Thyroid gland (tissue), 4 donors: ENCODE measurements at regions not wholly inside any gene's neighbourhood (a gene's known extent, or its start where the extent isn't known, plus 50 kb on each side); places are given as distances from the start of the nearest gene placed in this dataset.

ENCODE experiments used
- DNase-seq, 2 donors: peaks; one replicate each; pipeline ENCODE4 v3.0.0-alpha.2; 2019
- H3K27ac ChIP-seq, 3 donors: fragments of 200-600 bp; sonication (generic); 1 replicate in 2 of 3; 2 replicates in 1 of 3; pipeline ENCODE4 v1.5.1; 2016 to 2019; ENCODE audit warnings: mild to moderate bottlenecking in 1 of 3, moderate library complexity in 1 of 3
- H3K27me3 ChIP-seq: fragments of 200-600 bp; sonication (generic); one replicate; pipeline ENCODE4 v1.5.1; 2019
- H3K36me3 ChIP-seq, 2 donors: fragments of 200-600 bp; sonication (generic); one replicate each; pipeline ENCODE4 v1.5.1; 2016 to 2019
- H3K4me1 ChIP-seq, 2 donors: fragments of 200-600 bp; sonication (generic); one replicate each; pipeline ENCODE4 v1.5.1; 2017 to 2019
- H3K4me3 ChIP-seq, 3 donors: fragments of 200-600 bp; sonication (generic); replicated peaks in 1 of 3; 1 replicate in 2 of 3; 2 replicates in 1 of 3; pipeline ENCODE4 v1.5.1; 2016; ENCODE audit warnings: mild to moderate bottlenecking in 1 of 3
- H3K9me3 ChIP-seq: fragments of 200-600 bp; sonication (generic); one replicate; pipeline ENCODE4 v1.5.1; 2017
- POLR2A ChIP-seq, 2 donors: fragments of 450-650 bp; IDR thresholded peaks; one replicate each; pipeline ENCODE4 v1.6.1; 2017; ENCODE audit warnings: antibody characterized with exemption in 2 of 2, mild to moderate bottlenecking in 2 of 2, moderate library complexity in 1 of 2
- WGBS, 2 donors: methylation state at CpG; one replicate each; pipeline ENCODE4 v1.1.5; 2017; 5-methylcytosine and 5-hydroxymethylcytosine counted together
- intact Hi-C: fragments of 100-400 bp; cut with DNase I; formaldehyde crosslinking; loops from one replicate; pipeline ENCODE4 v1.15.1; 2023
- TF ChIP-seq, protein P1 (sequence below), 6 experiments: fragments of 200-600 bp in 3 of 6; fragments of 450-650 bp in 3 of 6; sonication (generic) in 3 of 6; IDR thresholded peaks; one replicate each; pipeline ENCODE4 v1.5.1; 2016 to 2019; ENCODE audit warnings: antibody characterized with exemption in 6 of 6, mild to moderate bottlenecking in 2 of 6, inconsistent platforms in 1 of 6, moderate library complexity in 1 of 6

DNA sequence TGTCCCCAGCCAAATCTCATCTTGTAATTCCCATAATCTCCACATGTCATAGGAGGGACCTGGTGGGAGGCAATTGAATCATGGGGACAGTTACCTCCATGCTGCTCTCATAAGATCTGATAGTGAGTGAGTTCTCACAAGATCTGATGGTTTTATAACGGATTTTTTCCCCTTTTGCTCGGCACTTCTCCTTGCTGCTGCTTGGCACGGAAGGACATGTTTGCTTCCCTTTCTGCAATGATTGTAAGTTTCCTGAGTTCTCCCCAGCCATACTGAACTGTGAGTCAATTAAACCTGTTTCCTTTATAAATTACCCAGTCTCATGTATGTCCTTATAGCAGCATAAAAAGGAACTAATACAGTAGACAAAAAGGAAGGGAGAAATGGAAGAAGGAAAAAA, 76.7 kb upstream of the CCNG1 start:
- no peaks in the 10 kb centered on the region for H3K9me3 ChIP-seq
- no peak overlapping the region for H3K27ac ChIP-seq
- no peaks in the 10 kb centered on the region for H3K27me3 ChIP-seq
- no peaks in the 10 kb centered on the region for H3K36me3 ChIP-seq
- no peak overlapping the region for H3K4me3 ChIP-seq
- no peaks in the 10 kb centered on the region for H3K4me1 ChIP-seq
- WGBS, 2 donors: 63 to 80% methylated on average over 3 of the region's 3 CpGs
- TF ChIP-seq, protein P1, sequence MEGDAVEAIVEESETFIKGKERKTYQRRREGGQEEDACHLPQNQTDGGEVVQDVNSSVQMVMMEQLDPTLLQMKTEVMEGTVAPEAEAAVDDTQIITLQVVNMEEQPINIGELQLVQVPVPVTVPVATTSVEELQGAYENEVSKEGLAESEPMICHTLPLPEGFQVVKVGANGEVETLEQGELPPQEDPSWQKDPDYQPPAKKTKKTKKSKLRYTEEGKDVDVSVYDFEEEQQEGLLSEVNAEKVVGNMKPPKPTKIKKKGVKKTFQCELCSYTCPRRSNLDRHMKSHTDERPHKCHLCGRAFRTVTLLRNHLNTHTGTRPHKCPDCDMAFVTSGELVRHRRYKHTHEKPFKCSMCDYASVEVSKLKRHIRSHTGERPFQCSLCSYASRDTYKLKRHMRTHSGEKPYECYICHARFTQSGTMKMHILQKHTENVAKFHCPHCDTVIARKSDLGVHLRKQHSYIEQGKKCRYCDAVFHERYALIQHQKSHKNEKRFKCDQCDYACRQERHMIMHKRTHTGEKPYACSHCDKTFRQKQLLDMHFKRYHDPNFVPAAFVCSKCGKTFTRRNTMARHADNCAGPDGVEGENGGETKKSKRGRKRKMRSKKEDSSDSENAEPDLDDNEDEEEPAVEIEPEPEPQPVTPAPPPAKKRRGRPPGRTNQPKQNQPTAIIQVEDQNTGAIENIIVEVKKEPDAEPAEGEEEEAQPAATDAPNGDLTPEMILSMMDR (IDR thresholded peaks at IDR 0.05): no peak
- no peak for TF ChIP-seq POLR2A (IDR thresholded peaks at IDR 0.05)
- intact Hi-C loops: no loop called here
- DNase-seq: no peak

DNA sequence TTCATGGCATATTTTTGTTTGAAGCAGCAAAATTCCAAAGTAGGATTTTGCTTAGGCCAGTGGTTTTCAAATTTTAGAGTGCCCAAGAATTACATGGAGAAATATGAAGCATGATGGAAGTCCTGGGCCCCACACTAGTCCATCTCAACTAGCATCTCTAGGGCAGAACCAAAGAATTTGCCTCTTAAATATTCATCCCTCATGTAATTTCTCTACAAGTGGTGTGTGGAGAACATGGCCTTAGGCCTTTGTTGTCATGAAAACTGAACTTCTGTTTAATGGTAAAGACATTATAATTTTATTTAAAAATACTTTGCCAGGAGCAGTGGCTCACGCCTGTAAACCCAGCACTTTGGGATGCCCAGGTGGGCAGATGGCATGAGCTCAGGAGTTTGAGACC, 75.9 kb upstream of the CCNG1 start:
- DNase-seq: no peak
- no peak overlapping the region for H3K4me3 ChIP-seq
- no peak overlapping the region for H3K27ac ChIP-seq
- TF ChIP-seq POLR2A (IDR thresholded peaks at IDR 0.05): no peak
- TF ChIP-seq, protein P1 (IDR thresholded peaks at IDR 0.05): no peak
- no peaks in the 10 kb centered on the region for H3K9me3 ChIP-seq
- WGBS, 2 donors: 93 to 100% methylated on average over 1 of the region's 1 CpG
- no peaks in the 10 kb centered on the region for H3K27me3 ChIP-seq
- H3K36me3 ChIP-seq: no peaks in the 10 kb centered on the region
- no peaks in the 10 kb centered on the region for H3K4me1 ChIP-seq
- intact Hi-C loops: no loop called here

DNA sequence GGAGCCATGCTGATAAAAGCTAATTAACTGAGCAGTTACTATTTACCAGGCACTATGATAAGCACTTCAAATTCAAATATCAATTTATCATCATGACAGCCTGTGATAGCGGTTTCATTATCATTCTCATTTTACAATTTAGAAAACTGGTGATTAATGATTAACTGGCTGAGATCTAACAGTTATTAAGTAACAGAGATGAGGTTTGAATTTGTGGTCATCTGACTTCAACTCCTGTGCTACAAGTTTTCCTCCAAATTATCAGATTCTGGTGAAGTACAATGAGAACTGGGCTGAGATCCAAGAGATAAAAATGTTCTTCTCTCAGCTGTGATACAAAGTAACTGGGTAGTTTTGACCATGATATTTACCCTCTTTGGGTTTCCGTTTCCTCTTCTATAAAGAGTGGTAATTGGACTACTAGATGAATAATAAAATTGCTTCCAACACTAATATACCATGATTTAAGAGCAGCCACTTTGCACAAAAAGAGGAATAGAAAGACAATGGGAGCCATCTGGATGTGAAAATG, 74.5 kb upstream of the CCNG1 start:
- H3K4me3 ChIP-seq: no peak overlapping the region
- no peaks in the 10 kb centered on the region for H3K36me3 ChIP-seq
- TF ChIP-seq, protein P1 (IDR thresholded peaks at IDR 0.05): no peak
- no peak for TF ChIP-seq POLR2A (IDR thresholded peaks at IDR 0.05)
- H3K4me1 ChIP-seq: no peaks in the 10 kb centered on the region
- no peak for DNase-seq
- no peaks in the 10 kb centered on the region for H3K27me3 ChIP-seq
- H3K27ac ChIP-seq: no peak overlapping the region
- 67 to 80% methylated on average over 2 of the region's 2 CpGs for WGBS, 2 donors
- intact Hi-C loops: no loop called here
- no peaks in the 10 kb centered on the region for H3K9me3 ChIP-seq

DNA sequence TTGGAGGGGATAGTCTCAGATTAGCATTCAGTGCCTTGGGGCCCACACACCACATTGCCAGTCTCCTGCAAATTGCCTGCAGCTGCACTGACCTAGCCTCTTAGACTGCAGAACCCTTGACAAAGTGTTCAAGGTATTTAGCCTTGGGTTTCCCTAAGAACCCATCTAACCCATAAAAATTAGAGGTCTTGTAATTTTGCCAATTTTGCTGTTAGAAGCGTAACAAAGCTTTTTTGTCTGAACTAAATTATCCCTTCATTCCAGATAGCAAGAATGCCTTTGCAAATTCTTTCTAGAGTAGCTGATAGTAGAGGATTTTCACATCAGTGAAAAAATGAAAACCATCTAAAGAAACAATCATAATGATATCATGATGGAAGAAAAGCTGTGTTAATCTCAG, 74.0 kb upstream of the CCNG1 start:
- H3K27me3 ChIP-seq: no peaks in the 10 kb centered on the region
- intact Hi-C loops: no loop called here
- 69 to 83% methylated on average over 1 of the region's 1 CpG for WGBS, 2 donors
- H3K9me3 ChIP-seq: no peaks in the 10 kb centered on the region
- no peaks in the 10 kb centered on the region for H3K4me1 ChIP-seq
- H3K4me3 ChIP-seq: no peak overlapping the region
- DNase-seq: no peak
- H3K36me3 ChIP-seq: no peaks in the 10 kb centered on the region
- TF ChIP-seq POLR2A (IDR thresholded peaks at IDR 0.05): no peak
- TF ChIP-seq, protein P1 (IDR thresholded peaks at IDR 0.05): no peak
- no peak overlapping the region for H3K27ac ChIP-seq

GRCh38 chr5:163366757-163367156, 70.6 kb upstream of the CCNG1 start:
- Histone ChIP-seq H3K4me1 (no peaks in the 10 kb centered on the region), H3K4me3 (no peak overlapping the region), H3K27me3 (no peaks in the 10 kb centered on the region), H3K9me3 (no peaks in the 10 kb centered on the region), H3K36me3 (no peaks in the 10 kb centered on the region), H3K27ac (no peak overlapping the region)
- intact Hi-C loops: no loop called here
- TF ChIP-seq, protein P1 (IDR thresholded peaks at IDR 0.05): no peak
- TF ChIP-seq POLR2A (IDR thresholded peaks at IDR 0.05): no peak
- no peak for DNase-seq
